ENCODE measurements at regions not wholly inside any gene's neighbourhood (a gene's known extent, or its start where the extent isn't known, plus 50 kb on each side); places are given as distances from the start of the nearest gene placed in this dataset.

DNA sequence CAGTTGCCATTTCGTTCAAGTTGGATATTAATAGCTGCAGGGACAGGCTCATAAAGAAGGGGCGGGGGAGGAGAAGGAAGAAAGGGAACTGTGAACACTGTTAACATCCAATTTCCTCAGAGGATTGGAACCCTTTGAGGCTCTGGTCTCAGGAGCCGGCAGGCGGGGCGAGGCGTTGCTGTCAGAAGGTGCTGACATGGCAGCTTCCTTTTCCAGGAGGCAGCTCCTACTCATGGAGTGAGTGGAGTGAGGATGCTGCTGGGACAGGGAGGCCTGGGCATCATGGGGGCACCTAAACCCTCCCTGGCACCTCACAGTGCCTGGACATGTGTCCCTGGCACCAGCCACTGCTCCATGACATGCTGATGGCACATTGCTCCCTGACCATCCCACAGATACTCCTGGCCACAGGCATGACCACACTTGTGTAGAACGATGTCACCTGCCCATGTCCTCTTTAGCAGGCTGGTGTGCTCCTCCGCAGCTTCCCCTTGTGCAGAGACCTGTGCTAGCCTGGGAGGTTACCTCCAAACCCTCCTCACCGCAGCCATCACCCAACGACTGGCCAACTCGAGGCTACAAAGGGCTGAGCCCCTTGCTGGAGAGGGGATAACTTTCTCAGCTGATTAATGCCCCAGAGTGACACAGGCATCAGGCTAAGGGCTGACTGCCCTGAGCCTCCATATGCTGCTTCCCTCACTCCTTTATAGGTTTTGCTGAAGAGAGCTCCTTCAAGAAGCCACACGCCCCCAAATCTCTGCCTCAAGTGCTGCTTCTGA lies 79.6 kb upstream of the NECTIN1 start:
- ATAC-seq, result no peak
- intact Hi-C loops (cut with DNase I), result no loop called here
- WGBS, 4 donors, result 59 to 74% (median 63%) methylated on average over 10 to 12 of the region's 12 CpGs

DNA sequence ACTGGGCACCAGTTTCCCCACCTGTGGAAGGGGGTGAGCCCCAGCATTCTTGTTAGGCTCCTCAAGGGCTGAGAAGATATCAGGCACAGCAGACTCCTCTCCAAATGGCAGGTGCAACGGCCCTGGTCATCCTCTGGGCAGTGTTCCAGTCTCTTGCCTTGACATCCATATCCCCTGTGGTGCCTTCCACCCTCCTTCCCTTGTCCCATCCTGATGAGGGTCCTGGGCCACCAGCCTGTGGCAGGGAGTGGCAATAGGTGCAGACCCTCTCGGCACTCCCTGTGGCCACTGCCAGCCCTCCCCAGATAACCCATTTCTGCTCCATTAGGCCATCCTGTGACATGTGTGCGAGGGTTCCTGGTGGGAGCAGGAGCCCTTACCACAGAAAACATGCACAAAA lies 78.8 kb upstream of the NECTIN1 start:
- Histone ChIP-seq H3K36me3 (no peaks in the 10 kb centered on the region), H3K27ac (no peak overlapping the region), H3K9me3 (no peaks in the 10 kb centered on the region), H3K4me1 (peaks cover 0 to 12% (median 0%) of the 10 kb centered on the region in 12 donors), H3K27me3 (no peaks in the 10 kb centered on the region), H3K4me3 (no peak overlapping the region)
- TF ChIP-seq POLR2A (IDR thresholded peaks at IDR 0.05), result no peak
- TF ChIP-seq, protein P1, sequence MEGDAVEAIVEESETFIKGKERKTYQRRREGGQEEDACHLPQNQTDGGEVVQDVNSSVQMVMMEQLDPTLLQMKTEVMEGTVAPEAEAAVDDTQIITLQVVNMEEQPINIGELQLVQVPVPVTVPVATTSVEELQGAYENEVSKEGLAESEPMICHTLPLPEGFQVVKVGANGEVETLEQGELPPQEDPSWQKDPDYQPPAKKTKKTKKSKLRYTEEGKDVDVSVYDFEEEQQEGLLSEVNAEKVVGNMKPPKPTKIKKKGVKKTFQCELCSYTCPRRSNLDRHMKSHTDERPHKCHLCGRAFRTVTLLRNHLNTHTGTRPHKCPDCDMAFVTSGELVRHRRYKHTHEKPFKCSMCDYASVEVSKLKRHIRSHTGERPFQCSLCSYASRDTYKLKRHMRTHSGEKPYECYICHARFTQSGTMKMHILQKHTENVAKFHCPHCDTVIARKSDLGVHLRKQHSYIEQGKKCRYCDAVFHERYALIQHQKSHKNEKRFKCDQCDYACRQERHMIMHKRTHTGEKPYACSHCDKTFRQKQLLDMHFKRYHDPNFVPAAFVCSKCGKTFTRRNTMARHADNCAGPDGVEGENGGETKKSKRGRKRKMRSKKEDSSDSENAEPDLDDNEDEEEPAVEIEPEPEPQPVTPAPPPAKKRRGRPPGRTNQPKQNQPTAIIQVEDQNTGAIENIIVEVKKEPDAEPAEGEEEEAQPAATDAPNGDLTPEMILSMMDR (IDR thresholded peaks at IDR 0.05), result no peak
- WGBS, 4 donors, result 68 to 82% (median 71%) methylated on average over 3 of the region's 3 CpGs
- intact Hi-C loops (cut with DNase I), result no loop called here
- DNase-seq, result no peak
- no peak for ATAC-seq

More for the DNA sequence above, 79.6 kb upstream of the NECTIN1 start:
- TF ChIP-seq POLR2A (IDR thresholded peaks at IDR 0.05), result no peak
- TF ChIP-seq, protein P1 (IDR thresholded peaks at IDR 0.05), result no peak
- H3K27me3 ChIP-seq, result no peaks in the 10 kb centered on the region
- H3K36me3 ChIP-seq, result no peaks in the 10 kb centered on the region
- H3K4me1 ChIP-seq, result peaks cover 0 to 12% (median 0%) of the 10 kb centered on the region in 12 donors
- no peak overlapping the region for H3K27ac ChIP-seq
- DNase-seq, result no peak
- H3K4me3 ChIP-seq, result no peak overlapping the region
- peaks cover 0 to 1% (median 0%) of the 10 kb centered on the region in 12 donors for H3K9me3 ChIP-seq

DNA sequence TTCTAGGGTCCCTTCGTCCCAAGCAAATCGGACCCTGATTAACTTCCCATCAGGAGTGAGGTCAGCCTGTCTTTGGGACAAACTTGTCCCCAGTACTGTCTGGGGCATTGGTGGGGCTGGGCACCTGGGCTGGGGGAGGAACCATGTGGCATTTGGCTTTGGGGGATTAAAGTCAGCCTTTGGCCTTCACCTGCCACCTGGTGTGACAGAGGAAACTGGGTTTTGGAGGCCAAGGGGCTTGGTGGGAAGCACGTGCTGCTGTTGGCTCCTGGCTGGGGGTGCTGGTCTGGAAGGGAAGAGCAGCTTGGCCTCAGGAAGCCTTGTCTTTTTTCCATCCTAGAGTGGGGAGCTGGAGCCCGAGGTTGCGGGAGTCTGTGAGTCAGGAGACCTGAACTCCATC lies 78.4 kb upstream of the NECTIN1 start:
- intact Hi-C loops (cut with DNase I), result no loop called here
- 81 to 100% (median 84%) methylated on average over 1 to 5 of the region's 5 CpGs for WGBS, 4 donors
- no peaks in the 10 kb centered on the region for H3K9me3 ChIP-seq
- peak overlapping the region in 1 of 12 donors; percentile 75 for H3K27ac ChIP-seq
- H3K4me1 ChIP-seq, result peaks cover 0 to 12% (median 0%) of the 10 kb centered on the region in 12 donors
- DNase-seq (no peak), ATAC-seq (no peak)
- H3K36me3 ChIP-seq, result no peaks in the 10 kb centered on the region
- TF ChIP-seq, protein P1 (IDR thresholded peaks at IDR 0.05), result no peak
- no peak overlapping the region for H3K4me3 ChIP-seq
- H3K27me3 ChIP-seq, result no peaks in the 10 kb centered on the region

DNA sequence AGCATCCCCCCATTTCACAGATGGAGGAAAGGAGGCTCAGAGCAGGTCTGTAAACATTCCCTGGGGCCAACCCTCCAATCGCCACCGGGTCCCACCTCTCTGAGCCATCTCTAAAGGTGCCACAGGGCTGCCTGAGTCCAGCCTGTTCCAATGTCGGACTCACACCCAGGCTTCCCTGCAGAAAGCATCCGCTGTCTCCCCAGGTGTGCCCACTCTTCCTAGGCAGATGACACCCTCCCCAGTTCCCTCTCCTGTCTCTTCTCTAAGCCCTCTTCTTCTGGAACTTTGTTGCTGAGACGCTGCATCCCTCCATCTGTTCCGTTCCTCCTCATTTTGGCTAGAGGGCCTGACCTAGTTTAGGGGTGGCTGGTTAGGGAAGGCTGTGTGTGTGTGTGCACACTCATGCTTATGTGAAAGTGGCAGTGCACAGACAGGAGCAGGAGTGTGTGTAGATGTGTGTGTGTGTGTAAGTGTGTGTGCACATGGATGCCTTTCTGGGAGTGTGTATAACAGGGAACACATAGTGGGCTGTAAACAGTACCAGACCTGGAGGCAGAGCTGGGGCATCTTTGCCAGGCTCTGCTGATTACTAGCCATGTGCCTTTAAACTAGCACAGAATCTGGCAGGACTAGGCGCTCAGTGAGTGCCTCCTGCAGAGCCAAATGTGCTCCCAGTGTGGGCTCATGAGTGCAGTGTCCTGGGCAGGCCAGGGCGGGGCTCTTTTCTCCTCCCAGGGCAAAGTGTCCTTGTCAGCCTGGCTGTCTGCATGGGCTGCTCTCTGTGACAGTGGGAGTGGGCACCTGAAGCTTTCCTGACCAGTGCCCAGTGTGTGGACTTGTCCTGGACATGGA lies 77.3 kb upstream of the NECTIN1 start:
- H3K27ac ChIP-seq, result peak overlapping the region in 6 of 12 donors; percentile 36 to 75 (median 60)
- peak; percentile 58 to 85 (median 65) for DNase-seq
- 71 to 80% (median 74%) methylated on average over 8 of the region's 8 CpGs for WGBS, 4 donors
- TF ChIP-seq, protein P1 (IDR thresholded peaks at IDR 0.05), result peak in 1 of 12 donors; percentile 14
- TF ChIP-seq POLR2A (IDR thresholded peaks at IDR 0.05), result no peak
- intact Hi-C loops (cut with DNase I), result no loop called here
- H3K27me3 ChIP-seq, result no peaks in the 10 kb centered on the region
- ATAC-seq, result peak; percentile 90 to 97 (median 95)
- no peak overlapping the region for H3K4me3 ChIP-seq
- no peaks in the 10 kb centered on the region for H3K9me3 ChIP-seq
- H3K36me3 ChIP-seq, result no peaks in the 10 kb centered on the region
- H3K4me1 ChIP-seq, result peaks cover 0 to 12% (median 0%) of the 10 kb centered on the region in 12 donors
